Panc1 (cell line): ENCODE measurements at regions not wholly inside any gene's neighbourhood (a gene's known extent, or its start where the extent isn't known, plus 50 kb on each side); places are given as distances from the start of the nearest gene placed in this dataset.
"Not testable (repeated sequence)": the region's sequence is repeated elsewhere in the genome, so short reads cannot be mapped to it uniquely, and the experiment has no call there.

Experiments used
- ATAC-seq: fragments of 200-7000 bp; cut with Tn5 transposase; 2 replicates; pipeline ENCODE4 v1.9.1; 2020; ENCODE audit warnings: mild to moderate bottlenecking, moderate library complexity
- BruUV-seq: library from RNA; stranded (reverse); fragments of 400-500 nt; replicated peaks from 2 replicates; lab custom pipeline; 2021; lab: Mats Ljungman, UMichigan
- CTCF ChIA-PET: fragments of 300-600 bp; sonication (Branson Sonifier 250); formaldehyde crosslinking; loops from one replicate; lab custom pipeline; 2022; ENCODE audit warnings: antibody characterized with exemption; lab: Charles Lee
- POLR2A ChIA-PET: fragments of 300-600 bp; sonication (Branson Sonifier 250); formaldehyde crosslinking; loops from one replicate; lab custom pipeline; 2022; ENCODE audit warnings: antibody characterized with exemption; lab: Charles Lee
- DNase-seq: peaks from one replicate; pipeline ENCODE4 v3.0.0-alpha.2; 2010; ENCODE audit warnings: low read depth, low spot score
- H3K27ac ChIP-seq: 2 replicates; pipeline ENCODE4 v1.5.1; 2011; ENCODE audit warnings: mild to moderate bottlenecking, low read length, inconsistent platforms
- H3K27me3 ChIP-seq: fragments of 200-500 bp; sonication (Bioruptor generic); 2 replicates; pipeline ENCODE4 v1.6.0; 2014; ENCODE audit warnings: low read length, inconsistent platforms; ENCODE audit not compliant: control insufficient read depth, insufficient read depth
- H3K36me3 ChIP-seq: fragments of 200-500 bp; sonication (Bioruptor generic); 2 replicates; pipeline ENCODE4 v1.5.1; 2014; ENCODE audit warnings: inconsistent platforms, mild to moderate bottlenecking, low read length, moderate library complexity; ENCODE audit not compliant: control insufficient read depth, insufficient read depth
- H3K4me1 ChIP-seq: 2 replicates; pipeline ENCODE4 v1.5.1; 2011; ENCODE audit warnings: inconsistent platforms, mild to moderate bottlenecking, low read length, moderate library complexity; ENCODE audit not compliant: control insufficient read depth, insufficient read depth
- H3K4me3 ChIP-seq, 2 experiments: 2 replicates each; pipeline ENCODE4 v1.5.1; 2011 to 2012; ENCODE audit warnings: low read depth in 2 of 2, low read length in 2 of 2, mild to moderate bottlenecking in 2 of 2, inconsistent platforms in 1 of 2, moderate library complexity in 1 of 2
- H3K9me3 ChIP-seq: fragments of 200-500 bp; sonication (Bioruptor generic); 2 replicates; pipeline ENCODE4 v1.5.1; 2014; ENCODE audit warnings: low read depth, mild to moderate bottlenecking, inconsistent platforms, low read length, moderate library complexity; ENCODE audit not compliant: control insufficient read depth, insufficient read depth
- POLR2AphosphoS5 ChIP-seq: IDR thresholded peaks from 2 replicates; pipeline ENCODE4 v1.6.1; 2012; ENCODE audit warnings: mild to moderate bottlenecking, low read depth, low read length, moderate library complexity
- SIN3A ChIP-seq: IDR thresholded peaks from 2 replicates; pipeline ENCODE4 v1.6.1; 2012; ENCODE audit warnings: low read depth, mild to moderate bottlenecking, low read length, moderate library complexity, borderline replicate concordance; ENCODE audit not compliant: insufficient read depth
- TCF7L2 ChIP-seq: IDR thresholded peaks from 2 replicates; pipeline ENCODE4 v1.6.1; 2011; ENCODE audit warnings: mild to moderate bottlenecking, low read depth, low read length, inconsistent platforms
- in situ Hi-C: cut with HindIII; loops from 2 replicates; pipeline ENCODE4 v1.10.0; 2016; ENCODE audit warnings: low sequenced_read_pairs, low pct_unique_long_range_greater_than_20kb
- intact Hi-C: fragments of 100-400 bp; cut with micrococcal nuclease; formaldehyde crosslinking; loops from one replicate; pipeline ENCODE4 v1.10.0; 2022; ENCODE audit not compliant: unreplicated experiment
- TF ChIP-seq, protein P1 (sequence below), 2 experiments: IDR thresholded peaks; 2 replicates each; pipeline ENCODE4 v1.6.1; 2011 to 2012; ENCODE audit warnings: low read depth in 2 of 2, control low read depth in 1 of 2, low read length in 1 of 2, mild to moderate bottlenecking in 1 of 2, moderate library complexity in 1 of 2; ENCODE audit not compliant: insufficient read depth in 1 of 2
- TF ChIP-seq, protein P2 (sequence below): fragments of 450-650 bp; IDR thresholded peaks from 2 replicates; pipeline ENCODE4 v1.5.1; 2017; ENCODE audit warnings: mild to moderate bottlenecking

DNA sequence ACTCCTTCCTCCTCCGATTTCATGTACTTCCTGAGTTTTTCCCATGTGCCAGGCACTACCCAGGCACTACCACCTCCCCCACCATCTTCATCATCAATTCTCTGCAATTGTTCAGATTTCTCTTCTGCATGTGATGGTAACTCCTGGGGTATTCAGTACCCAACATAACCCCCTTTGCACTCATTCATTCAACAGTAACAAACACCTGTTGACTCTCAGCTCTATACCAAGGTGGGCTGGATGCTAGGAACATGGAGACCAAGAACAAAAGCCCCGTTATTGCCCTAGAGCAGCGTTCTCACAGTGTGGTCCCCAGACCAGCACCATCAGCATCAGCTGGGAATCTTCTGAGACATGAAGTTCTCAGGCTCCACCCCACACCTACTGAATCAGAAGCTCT is 113.0 kb upstream of the CHD2 start:
- POLR2A ChIA-PET = no interaction called here
- in situ Hi-C loops = no loop called here

DNA sequence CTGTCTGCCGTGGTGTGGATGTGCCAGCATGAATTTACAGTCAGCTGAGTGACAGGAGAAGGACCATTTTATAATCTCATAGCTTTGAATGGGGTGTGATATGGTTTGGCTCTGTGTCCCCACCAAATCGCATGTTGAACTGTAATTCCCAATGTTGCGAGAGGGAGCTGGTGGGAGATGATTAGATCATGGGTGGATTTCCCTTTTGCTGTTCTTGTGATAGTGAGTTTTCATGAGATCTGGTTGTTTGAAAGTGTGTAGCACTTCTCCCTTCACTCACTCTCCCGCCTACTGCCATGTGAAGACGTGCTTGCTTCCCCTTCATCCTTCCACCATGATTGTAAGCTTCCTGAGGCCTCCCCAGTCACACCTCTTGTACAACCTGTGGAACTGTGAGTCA is 111.9 kb upstream of the CHD2 start:
- BruUV-seq = no TSS peak
- ChIA-PET CTCF (no interaction called here), POLR2A (no interaction called here)
- H3K4me3 ChIP-seq = no peak overlapping the region
- no peaks in the 10 kb centered on the region for H3K36me3 ChIP-seq
- TF ChIP-seq TCF7L2 (no peak), POLR2AphosphoS5 (no peak), SIN3A (no peak)
- TF ChIP-seq, protein P1, sequence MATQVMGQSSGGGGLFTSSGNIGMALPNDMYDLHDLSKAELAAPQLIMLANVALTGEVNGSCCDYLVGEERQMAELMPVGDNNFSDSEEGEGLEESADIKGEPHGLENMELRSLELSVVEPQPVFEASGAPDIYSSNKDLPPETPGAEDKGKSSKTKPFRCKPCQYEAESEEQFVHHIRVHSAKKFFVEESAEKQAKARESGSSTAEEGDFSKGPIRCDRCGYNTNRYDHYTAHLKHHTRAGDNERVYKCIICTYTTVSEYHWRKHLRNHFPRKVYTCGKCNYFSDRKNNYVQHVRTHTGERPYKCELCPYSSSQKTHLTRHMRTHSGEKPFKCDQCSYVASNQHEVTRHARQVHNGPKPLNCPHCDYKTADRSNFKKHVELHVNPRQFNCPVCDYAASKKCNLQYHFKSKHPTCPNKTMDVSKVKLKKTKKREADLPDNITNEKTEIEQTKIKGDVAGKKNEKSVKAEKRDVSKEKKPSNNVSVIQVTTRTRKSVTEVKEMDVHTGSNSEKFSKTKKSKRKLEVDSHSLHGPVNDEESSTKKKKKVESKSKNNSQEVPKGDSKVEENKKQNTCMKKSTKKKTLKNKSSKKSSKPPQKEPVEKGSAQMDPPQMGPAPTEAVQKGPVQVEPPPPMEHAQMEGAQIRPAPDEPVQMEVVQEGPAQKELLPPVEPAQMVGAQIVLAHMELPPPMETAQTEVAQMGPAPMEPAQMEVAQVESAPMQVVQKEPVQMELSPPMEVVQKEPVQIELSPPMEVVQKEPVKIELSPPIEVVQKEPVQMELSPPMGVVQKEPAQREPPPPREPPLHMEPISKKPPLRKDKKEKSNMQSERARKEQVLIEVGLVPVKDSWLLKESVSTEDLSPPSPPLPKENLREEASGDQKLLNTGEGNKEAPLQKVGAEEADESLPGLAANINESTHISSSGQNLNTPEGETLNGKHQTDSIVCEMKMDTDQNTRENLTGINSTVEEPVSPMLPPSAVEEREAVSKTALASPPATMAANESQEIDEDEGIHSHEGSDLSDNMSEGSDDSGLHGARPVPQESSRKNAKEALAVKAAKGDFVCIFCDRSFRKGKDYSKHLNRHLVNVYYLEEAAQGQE (IDR thresholded peaks at IDR 0.05; ENCODE audit: insufficient read depth in 1 of 2, low read depth in 2 of 2, low read length in 1 of 2) = no peak
- TF ChIP-seq, protein P2, sequence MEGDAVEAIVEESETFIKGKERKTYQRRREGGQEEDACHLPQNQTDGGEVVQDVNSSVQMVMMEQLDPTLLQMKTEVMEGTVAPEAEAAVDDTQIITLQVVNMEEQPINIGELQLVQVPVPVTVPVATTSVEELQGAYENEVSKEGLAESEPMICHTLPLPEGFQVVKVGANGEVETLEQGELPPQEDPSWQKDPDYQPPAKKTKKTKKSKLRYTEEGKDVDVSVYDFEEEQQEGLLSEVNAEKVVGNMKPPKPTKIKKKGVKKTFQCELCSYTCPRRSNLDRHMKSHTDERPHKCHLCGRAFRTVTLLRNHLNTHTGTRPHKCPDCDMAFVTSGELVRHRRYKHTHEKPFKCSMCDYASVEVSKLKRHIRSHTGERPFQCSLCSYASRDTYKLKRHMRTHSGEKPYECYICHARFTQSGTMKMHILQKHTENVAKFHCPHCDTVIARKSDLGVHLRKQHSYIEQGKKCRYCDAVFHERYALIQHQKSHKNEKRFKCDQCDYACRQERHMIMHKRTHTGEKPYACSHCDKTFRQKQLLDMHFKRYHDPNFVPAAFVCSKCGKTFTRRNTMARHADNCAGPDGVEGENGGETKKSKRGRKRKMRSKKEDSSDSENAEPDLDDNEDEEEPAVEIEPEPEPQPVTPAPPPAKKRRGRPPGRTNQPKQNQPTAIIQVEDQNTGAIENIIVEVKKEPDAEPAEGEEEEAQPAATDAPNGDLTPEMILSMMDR = no peak
- no peak overlapping the region for H3K27ac ChIP-seq
- H3K9me3 ChIP-seq = no peaks in the 10 kb centered on the region
- DNase-seq (no peak), ATAC-seq (no peak)
- no peaks in the 10 kb centered on the region for H3K27me3 ChIP-seq
- intact Hi-C loops = no loop called here
- H3K4me1 ChIP-seq = no peaks in the 10 kb centered on the region
- in situ Hi-C loops = no loop called here

More for the DNA sequence above, 113.0 kb upstream of the CHD2 start:
- CTCF ChIA-PET = no interaction called here
- BruUV-seq = no TSS peak
- Histone ChIP-seq H3K36me3 (no peaks in the 10 kb centered on the region), H3K9me3 (no peaks in the 10 kb centered on the region), H3K27ac (no peak overlapping the region), H3K4me1 (no peaks in the 10 kb centered on the region), H3K4me3 (no peak overlapping the region), H3K27me3 (no peaks in the 10 kb centered on the region)
- intact Hi-C loops = no loop called here
- DNase-seq = no peak
- no peak for ATAC-seq
- TF ChIP-seq TCF7L2 = no peak
- TF ChIP-seq, protein P1 (IDR thresholded peaks at IDR 0.05; ENCODE audit: insufficient read depth in 1 of 2, low read depth in 2 of 2, low read length in 1 of 2) = no peak
- TF ChIP-seq, protein P2 = no peak
- TF ChIP-seq SIN3A = no peak
- no peak for TF ChIP-seq POLR2AphosphoS5

DNA sequence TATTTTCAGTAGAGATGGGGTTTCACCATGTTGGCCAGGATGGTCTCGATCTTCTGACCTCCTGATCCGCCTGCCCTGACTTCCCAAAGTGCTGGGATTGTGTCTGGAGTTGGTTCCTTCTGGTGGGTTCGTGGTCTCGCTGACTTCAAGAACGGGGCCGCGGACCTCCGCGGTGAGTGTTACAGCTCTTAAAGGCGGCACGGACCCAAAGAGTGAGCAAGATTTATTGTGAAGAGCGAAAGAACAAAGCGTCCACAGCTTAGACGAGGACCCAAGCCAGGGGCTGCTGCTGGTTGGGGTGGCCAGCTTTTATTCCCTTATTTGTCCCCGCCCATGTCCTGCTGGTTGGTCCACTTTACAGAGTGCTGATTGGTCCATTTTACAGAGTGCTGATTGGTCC is 111.3 kb upstream of the CHD2 start:
- H3K36me3 ChIP-seq, ATAC-seq, in situ Hi-C loops, POLR2A ChIA-PET, DNase-seq, H3K4me1 ChIP-seq, intact Hi-C loops, H3K9me3 ChIP-seq, H3K27me3 ChIP-seq, H3K4me3 ChIP-seq, BruUV-seq, H3K27ac ChIP-seq, CTCF ChIA-PET: not testable (repeated sequence)
